Sigmoid colon (tissue), 6 donors: ENCODE measurements at regions not wholly inside any gene's neighbourhood (a gene's known extent, or its start where the extent isn't known, plus 50 kb on each side); places are given as distances from the start of the nearest gene placed in this dataset.

Experiments
- DNase-seq: peaks from one replicate; pipeline ENCODE4 v3.0.0-alpha.2; 2019
- H3K27ac ChIP-seq, 4 donors: fragments of 200-600 bp; sonication (generic); one replicate each; pipeline ENCODE4 v1.5.1; 2016 to 2019; ENCODE audit warnings: mild to moderate bottlenecking in 1 of 4
- H3K27me3 ChIP-seq, 3 donors: fragments of 200-600 bp; sonication (generic); one replicate each; pipeline ENCODE4 v1.5.1; 2019; ENCODE audit warnings: mild to moderate bottlenecking in 1 of 3
- H3K36me3 ChIP-seq, 4 donors: fragments of 200-600 bp; sonication (generic); one replicate each; pipeline ENCODE4 v1.5.1; 2016 to 2019
- H3K4me1 ChIP-seq, 4 donors: fragments of 200-600 bp; sonication (generic); one replicate each; pipeline ENCODE4 v1.5.1; 2017 to 2019
- H3K4me3 ChIP-seq, 4 donors: fragments of 200-600 bp; sonication (generic); one replicate each; pipeline ENCODE4 v1.5.1; 2017 to 2019; ENCODE audit warnings: mild to moderate bottlenecking in 2 of 4, moderate library complexity in 1 of 4
- H3K9me3 ChIP-seq, 4 donors: fragments of 200-600 bp in 3 of 4; sonication (generic) in 3 of 4; one replicate each; pipeline versions ENCODE4 v1.5.1 to v1.6.1; 2013 to 2019
- CTCF ChIP-seq, 4 experiments: fragments of 450-650 bp in 3 of 4; fragments of 200-600 bp in 1 of 4; IDR thresholded peaks; one replicate each; pipeline ENCODE4 v1.5.1; 2016 to 2019; ENCODE audit warnings: antibody characterized with exemption in 4 of 4, mild to moderate bottlenecking in 3 of 4, moderate library complexity in 2 of 4
- EP300 ChIP-seq, 4 donors: sonication (generic); formaldehyde crosslinking; IDR thresholded peaks; one replicate each; pipeline ENCODE4 v1.6.1; 2017; ENCODE audit warnings: antibody characterized with exemption in 4 of 4
- POLR2A ChIP-seq, 2 donors: fragments of 450-650 bp; IDR thresholded peaks; one replicate each; pipeline ENCODE4 v1.6.1; 2016; ENCODE audit warnings: antibody characterized with exemption in 2 of 2, mild to moderate bottlenecking in 2 of 2, moderate library complexity in 2 of 2
- POLR2AphosphoS5 ChIP-seq, 4 donors: sonication (generic); formaldehyde crosslinking; IDR thresholded peaks; one replicate each; pipeline ENCODE4 v1.6.1; 2017; ENCODE audit warnings: antibody characterized with exemption in 4 of 4
- WGBS, 2 donors: extraction: QIAGEN DNeasy Blood & Tissue Kit; methylation state at CpG; one replicate each; pipeline ENCODE4 v1.1.7; 2013; 5-methylcytosine and 5-hydroxymethylcytosine counted together
- intact Hi-C: fragments of 100-400 bp; cut with DNase I; formaldehyde crosslinking; loops from one replicate; pipeline ENCODE4 v1.15.1; 2023
- donor health status: healthy with polysubstance abuse.
- donor health status: healthy.

GRCh38 chr4:63644396-63644795 lies 764.9 kb downstream of the TECRL start:
- Histone ChIP-seq H3K27ac (no peak overlapping the region), H3K4me1 (no peaks in the 10 kb centered on the region), H3K27me3 (no peaks in the 10 kb centered on the region), H3K4me3 (no peak overlapping the region), H3K9me3 (peaks cover 0 to 2% (median 0%) of the 10 kb centered on the region in 4 donors), H3K36me3 (no peaks in the 10 kb centered on the region)
- 47 to 64% methylated on average over 3 of the region's 3 CpGs for whole genome bisulfite sequencing, 2 donors
- intact Hi-C loops: no loop called here
- DNase-seq: no peak
- no peak for TF ChIP-seq CTCF (IDR thresholded peaks at IDR 0.05)
- TF ChIP-seq EP300 (IDR thresholded peaks at IDR 0.05): no peak

- Histone ChIP-seq H3K27ac (no peak overlapping the region), H3K4me1 (no peaks in the 10 kb centered on the region), H3K27me3 (no peaks in the 10 kb centered on the region), H3K4me3 (no peak overlapping the region), H3K9me3 (peaks cover 0 to 3% (median 0%) of the 10 kb centered on the region in 4 donors), H3K36me3 (no peaks in the 10 kb centered on the region)
- intact Hi-C loops: no loop called here
- TF ChIP-seq POLR2A (IDR thresholded peaks at IDR 0.05) (no peak), POLR2AphosphoS5 (IDR thresholded peaks at IDR 0.05) (no peak), EP300 (IDR thresholded peaks at IDR 0.05) (no peak)
- DNase-seq: no peak
Observed at GRCh38 chr4:63637270-63637669, 772.0 kb downstream of the TECRL start.

GRCh38 chr4:63632858-63633257 lies 776.4 kb downstream of the TECRL start:
- Histone ChIP-seq H3K9me3 (no peaks in the 10 kb centered on the region), H3K36me3 (no peaks in the 10 kb centered on the region), H3K4me3 (no peak overlapping the region), H3K4me1 (no peaks in the 10 kb centered on the region), H3K27ac (no peak overlapping the region), H3K27me3 (no peaks in the 10 kb centered on the region)
- intact Hi-C loops: no loop called here
- no peak for DNase-seq
- WGBS, 2 donors: 78 to 89% methylated on average over 2 of the region's 2 CpGs
- no peak for TF ChIP-seq POLR2A (IDR thresholded peaks at IDR 0.05)
- no peak for TF ChIP-seq POLR2AphosphoS5 (IDR thresholded peaks at IDR 0.05)
- no peak for TF ChIP-seq EP300 (IDR thresholded peaks at IDR 0.05)
- no peak for TF ChIP-seq CTCF (IDR thresholded peaks at IDR 0.05)

GRCh38 chr4:63620271-63620670 lies 789.0 kb downstream of the TECRL start:
- H3K4me3 ChIP-seq: no peak overlapping the region
- no peak for DNase-seq
- no peak for TF ChIP-seq POLR2AphosphoS5 (IDR thresholded peaks at IDR 0.05)
- TF ChIP-seq POLR2A (IDR thresholded peaks at IDR 0.05): no peak
- TF ChIP-seq EP300 (IDR thresholded peaks at IDR 0.05): no peak
- TF ChIP-seq CTCF (IDR thresholded peaks at IDR 0.05): no peak
- 4 to 25% methylated on average over 2 of the region's 2 CpGs for whole genome bisulfite sequencing, 2 donors
- H3K36me3 ChIP-seq: no peaks in the 10 kb centered on the region
- no peaks in the 10 kb centered on the region for H3K4me1 ChIP-seq
- no peaks in the 10 kb centered on the region for H3K27me3 ChIP-seq
- no peaks in the 10 kb centered on the region for H3K9me3 ChIP-seq
- intact Hi-C loops: no loop called here
- no peak overlapping the region for H3K27ac ChIP-seq

GRCh38 chr4:63619771-63620170 lies 789.5 kb downstream of the TECRL start:
- no peaks in the 10 kb centered on the region for H3K9me3 ChIP-seq
- H3K36me3 ChIP-seq: no peaks in the 10 kb centered on the region
- intact Hi-C loops: no loop called here
- no peak for TF ChIP-seq POLR2AphosphoS5 (IDR thresholded peaks at IDR 0.05)
- TF ChIP-seq POLR2A (IDR thresholded peaks at IDR 0.05): no peak
- TF ChIP-seq CTCF (IDR thresholded peaks at IDR 0.05): no peak
- no peak for TF ChIP-seq EP300 (IDR thresholded peaks at IDR 0.05)
- H3K4me1 ChIP-seq: no peaks in the 10 kb centered on the region
- no peaks in the 10 kb centered on the region for H3K27me3 ChIP-seq
- no peak overlapping the region for H3K27ac ChIP-seq
- no peak for DNase-seq
- H3K4me3 ChIP-seq: no peak overlapping the region
- WGBS, 2 donors: 40 to 56% methylated on average over 1 of the region's 1 CpG
